Heart left ventricle (tissue), 13 donors: ENCODE measurements at regions not wholly inside any gene's neighbourhood (a gene's known extent, or its start where the extent isn't known, plus 50 kb on each side); places are given as distances from the start of the nearest gene placed in this dataset.

Experiments used
- CTCF ChIP-seq, 12 donors: fragments of 200-600 bp; sonication (generic) in 4 of 12; IDR thresholded peaks; one replicate each; pipeline versions ENCODE4 v1.5.0 to v1.8.0; 2018 to 2022; ENCODE audit warnings: antibody characterized with exemption in 12 of 12, mild to moderate bottlenecking in 5 of 12
- POLR2A ChIP-seq, 2 donors: fragments of 450-650 bp; IDR thresholded peaks; one replicate each; pipeline ENCODE4 v1.6.1; 2017; ENCODE audit warnings: antibody characterized with exemption in 2 of 2, mild to moderate bottlenecking in 2 of 2, moderate library complexity in 2 of 2
- donor health status: ischemic (EF 13 %, LVEDD 7.1; RV severe dilation, severe dysfunction).
- donor health status: DM: no; HTN: yes; CAD: no.
- donor health status: DM: no; HTN: no; CAD: no.
- donor health status: ischemic (EF 25% LVEDD 6.9; RV normal size, moderate dysfunction).
- donor health status: ischemic (EF 25% LVEDD 5.7; RV mildly dilated, moderate dysfunction).
- donor health status: ischemic (EF 35%, LVEDD 5.7; RV mildly dilated, moderate dysfunction).
- donor health status: nonischemic (EF 11% LVEDD 7.7; RV severe dilation, severe dysfunction).
- donor health status: DM: yes; HTN: yes; CAD: no.
- donor health status: PGD.
- donor health status: ischemic (EF 29% LVEDD 5.4; RV normal size, mild dysfunction).
- donor health status: nonischemic (EF 23%, LVEDD 6.1; RV moderate dilation, normal function).

GRCh38 chr3:152087153-152087552 lies 181.6 kb upstream of the MBNL1 start:
- TF ChIP-seq POLR2A (IDR thresholded peaks at IDR 0.05) (no peak), CTCF (IDR thresholded peaks at IDR 0.05) (no peak)
